Right ventricle myocardium superior (tissue), 1 donor: ENCODE measurements at regions not wholly inside any gene's neighbourhood (a gene's known extent, or its start where the extent isn't known, plus 50 kb on each side); places are given as distances from the start of the nearest gene placed in this dataset.

Experiments used
- ATAC-seq: fragments of 200-7000 bp; cut with Tn5 transposase; one replicate; pipeline ENCODE4 v1.9.1; 2020; ENCODE audit warnings: mild to moderate bottlenecking; ENCODE audit not compliant: poor library complexity
- DNase-seq: peaks from one replicate; pipeline ENCODE4 v3.0.0-alpha.2; 2020
- intact Hi-C: fragments of 100-400 bp; cut with DNase I; formaldehyde crosslinking; loops from one replicate; pipeline ENCODE4 v1.11.2; 2022
- donor health status: DM: no; HTN: yes; CAD: no; lungs with severe emphysema.

DNA sequence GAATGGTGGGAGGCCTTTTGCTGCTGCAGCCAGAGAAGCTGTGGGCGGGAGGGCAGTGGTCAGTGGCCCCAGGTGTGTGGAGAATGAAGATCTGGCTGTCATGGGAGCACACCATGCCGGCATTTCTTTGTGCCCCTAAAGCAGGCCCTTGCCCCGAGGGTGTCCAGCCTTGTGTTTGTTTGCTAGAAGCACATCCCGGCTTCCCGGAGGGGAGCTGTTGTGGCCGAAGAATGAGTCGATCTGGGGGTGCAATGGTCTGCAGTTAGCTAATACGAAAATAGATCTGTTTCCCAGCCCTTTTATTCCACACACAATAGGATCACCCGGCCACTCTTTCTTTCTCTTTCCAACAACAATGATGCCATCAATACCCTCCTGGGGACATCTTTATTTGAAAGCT lies 228.8 kb downstream of the CBLN1 start:
- intact Hi-C loops = no loop called here
- ATAC-seq (no peak), DNase-seq (no peak)

DNA sequence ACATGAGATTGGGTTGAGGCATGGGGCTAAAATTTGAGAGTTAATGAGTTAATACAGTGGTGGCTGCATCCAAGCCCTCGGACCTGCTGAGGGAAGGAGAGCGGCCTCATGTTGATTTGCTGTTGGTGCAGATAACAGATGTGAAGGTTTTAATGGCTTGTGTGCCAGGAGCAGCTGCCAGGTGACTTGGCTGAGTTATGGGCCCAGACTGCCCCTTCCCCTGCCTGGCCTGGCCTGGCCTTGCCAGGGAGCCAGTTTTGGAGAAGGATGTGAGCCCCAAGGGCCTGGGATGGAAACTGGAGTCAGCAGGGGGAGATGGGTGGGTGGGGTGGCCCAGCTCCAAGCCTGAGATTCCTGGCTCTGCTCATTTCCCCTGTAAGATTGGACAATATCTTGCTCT lies 230.1 kb downstream of the CBLN1 start:
- no peak for ATAC-seq
- intact Hi-C loops = no loop called here
- no peak for DNase-seq

DNA sequence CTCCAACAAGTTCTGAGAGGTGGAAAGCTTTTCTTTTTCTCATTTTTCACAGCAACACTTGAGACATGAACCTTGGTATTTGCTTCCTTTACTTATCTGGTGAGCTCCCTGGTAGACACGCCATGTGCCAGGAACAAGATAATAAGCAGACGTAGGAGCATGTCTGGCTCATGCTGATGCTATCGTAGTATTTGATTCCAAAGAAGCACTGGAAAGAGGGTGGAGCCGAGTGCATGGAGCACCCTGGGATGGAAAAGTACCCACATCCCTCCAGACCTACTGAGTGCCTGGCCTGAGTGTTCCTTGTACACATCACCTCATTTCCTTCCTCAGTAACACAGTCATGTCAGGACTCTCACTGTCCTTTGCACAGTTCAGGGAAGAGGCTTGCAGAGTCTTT lies 231.0 kb downstream of the CBLN1 start:
- intact Hi-C loops = no loop called here
- peak; percentile 38 for ATAC-seq
- DNase-seq = no peak

DNA sequence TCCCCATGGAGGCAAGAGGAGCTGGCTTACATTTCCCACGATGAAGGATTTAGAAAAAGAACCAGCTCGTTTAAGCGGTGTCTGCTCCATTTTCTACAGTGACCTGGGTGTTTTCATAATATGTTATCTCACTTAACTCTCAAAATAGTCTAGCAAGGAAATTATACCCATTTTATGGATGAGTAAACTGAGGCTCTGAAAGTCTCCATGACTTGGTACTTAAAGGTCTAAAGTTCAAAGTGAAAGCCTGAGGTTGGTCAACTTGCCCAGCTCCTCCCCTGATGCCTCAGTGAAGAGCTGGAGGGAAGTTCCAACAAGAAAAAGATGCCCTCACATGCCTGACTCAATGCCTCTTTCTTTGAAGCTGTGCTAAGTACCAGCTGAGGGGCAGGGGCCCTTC lies 232.0 kb downstream of the CBLN1 start:
- intact Hi-C loops = no loop called here
- DNase-seq = no peak
- no peak for ATAC-seq

DNA sequence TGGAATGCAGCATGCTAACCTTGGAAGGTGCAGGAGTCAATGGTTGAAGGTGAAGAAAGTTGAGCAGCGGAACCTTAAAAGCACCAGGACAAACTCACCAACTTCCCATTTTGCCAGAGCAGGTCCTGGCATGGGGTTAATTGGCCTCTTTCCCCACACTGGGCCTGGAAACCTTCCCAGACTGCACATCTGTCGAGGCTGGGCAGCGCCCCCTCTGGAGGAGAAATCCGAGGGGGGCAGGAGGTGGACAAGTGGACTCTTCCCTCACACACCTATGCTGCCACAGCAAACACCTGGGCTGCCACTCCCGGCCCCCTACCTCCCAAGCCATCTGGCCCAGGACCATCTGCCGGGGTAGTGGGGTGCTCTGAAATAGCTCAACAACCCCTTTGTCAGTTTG lies 232.4 kb downstream of the CBLN1 start:
- ATAC-seq (no peak), DNase-seq (no peak)
- intact Hi-C loops = no loop called here

DNA sequence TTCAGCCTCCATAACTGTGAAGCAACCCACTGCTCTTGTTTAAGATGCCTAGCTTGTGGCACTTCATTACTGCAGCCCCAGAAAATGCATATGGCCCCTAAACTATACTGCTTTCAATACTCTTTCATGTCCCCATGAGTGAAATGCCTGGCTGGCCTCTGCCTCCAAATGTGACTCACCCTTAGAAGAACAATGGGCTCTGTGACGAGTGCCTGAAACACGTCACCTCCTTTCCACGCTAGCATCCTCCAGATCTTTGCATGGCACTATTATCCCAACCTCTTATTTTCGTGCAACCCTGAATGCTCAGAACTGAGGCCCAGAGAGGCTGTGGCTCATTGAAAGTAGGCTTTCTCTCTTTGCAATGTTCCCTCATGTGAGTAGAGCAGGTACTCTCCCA lies 233.1 kb downstream of the CBLN1 start:
- no peak for ATAC-seq
- intact Hi-C loops = no loop called here
- DNase-seq = no peak

DNA sequence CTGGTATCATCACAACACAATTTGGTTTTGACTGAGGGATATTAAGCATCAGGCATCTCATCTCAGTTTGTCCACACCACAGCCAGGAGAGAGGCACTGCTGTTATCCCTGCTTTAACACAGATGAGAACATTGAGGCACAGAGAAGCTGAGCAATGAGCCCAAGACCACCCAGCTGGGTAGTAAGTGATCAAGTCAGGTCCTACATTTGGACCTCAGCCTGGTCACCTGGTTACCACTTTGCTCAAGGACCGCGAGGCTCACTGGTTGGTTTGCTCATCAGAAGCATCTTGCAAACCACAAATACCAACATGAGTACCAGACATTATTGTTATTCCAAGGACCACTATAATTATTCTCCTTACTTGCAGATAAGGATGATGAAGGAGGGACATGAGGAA lies 245.5 kb downstream of the CBLN1 start:
- ATAC-seq = no peak
- intact Hi-C loops = no loop called here
- DNase-seq = no peak

DNA sequence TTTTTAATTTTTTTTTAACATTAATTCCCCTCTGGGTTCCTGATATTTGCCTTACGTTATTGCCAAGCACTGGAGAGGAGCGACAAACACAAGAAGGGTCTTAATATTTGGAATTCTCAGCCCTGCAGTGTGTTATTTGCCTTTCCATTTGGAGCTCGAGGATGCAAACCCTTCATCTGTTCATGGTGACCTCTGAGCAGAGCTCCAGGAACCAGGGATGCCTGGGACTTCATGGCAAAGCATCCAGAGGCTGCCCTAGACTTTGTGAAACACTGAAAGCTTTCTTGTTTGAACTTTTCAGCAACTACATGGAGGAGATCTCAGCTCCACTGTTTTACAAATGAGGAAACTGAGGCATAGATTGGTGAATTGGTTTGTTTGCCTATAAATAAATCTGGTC lies 254.2 kb downstream of the CBLN1 start:
- no peak for ATAC-seq
- intact Hi-C loops = no loop called here
- no peak for DNase-seq

DNA sequence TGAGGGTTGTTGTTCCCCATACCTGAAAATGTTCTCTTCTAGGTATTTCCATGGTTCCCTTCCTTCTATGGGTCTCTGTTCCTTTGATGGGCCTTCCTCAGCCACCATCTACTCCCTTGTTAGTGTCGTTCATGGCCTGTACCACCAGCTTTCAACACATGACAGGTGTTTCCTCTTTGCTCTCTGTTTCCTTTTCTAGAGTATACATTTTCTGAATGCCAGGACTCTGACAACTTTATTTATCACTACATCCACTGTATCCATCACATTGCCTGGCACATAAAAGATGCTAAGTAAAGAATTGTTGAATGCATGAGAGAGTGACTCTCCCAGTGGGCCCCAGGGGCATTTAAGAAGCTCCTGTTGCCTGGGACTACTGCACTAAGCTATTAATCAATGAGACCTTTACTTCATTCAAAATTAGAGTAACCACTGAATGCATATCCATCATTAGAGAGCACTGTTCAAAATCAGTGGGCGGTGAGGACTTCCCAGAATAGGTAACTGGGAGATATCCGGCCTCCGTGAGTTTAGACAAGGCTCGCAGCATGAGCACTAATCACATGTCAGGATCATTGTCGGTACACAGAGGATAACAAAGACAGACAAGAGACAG lies 255.0 kb downstream of the CBLN1 start:
- intact Hi-C loops = no loop called here
- DNase-seq = no peak
- ATAC-seq = no peak

DNA sequence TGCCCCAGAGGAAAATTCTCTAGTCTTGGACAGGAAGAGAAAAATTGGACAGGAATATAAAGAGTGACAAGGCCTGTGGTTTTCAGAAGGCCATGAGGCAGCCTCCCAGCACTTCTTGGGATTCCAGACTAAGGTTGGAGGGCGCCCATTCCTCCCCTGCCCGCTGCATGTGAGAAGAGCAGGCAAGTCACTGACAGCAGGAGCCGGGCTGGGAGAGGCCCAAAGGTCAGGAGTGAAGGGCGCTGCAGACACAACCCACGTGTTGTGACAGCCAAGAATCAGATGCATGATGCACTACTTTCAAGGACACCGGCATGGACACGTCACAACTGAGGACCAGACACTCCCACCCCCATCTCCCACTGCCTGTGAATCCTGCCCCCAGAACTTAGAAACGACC lies 256.7 kb downstream of the CBLN1 start:
- DNase-seq (no peak), ATAC-seq (no peak)
- intact Hi-C loops = no loop called here

DNA sequence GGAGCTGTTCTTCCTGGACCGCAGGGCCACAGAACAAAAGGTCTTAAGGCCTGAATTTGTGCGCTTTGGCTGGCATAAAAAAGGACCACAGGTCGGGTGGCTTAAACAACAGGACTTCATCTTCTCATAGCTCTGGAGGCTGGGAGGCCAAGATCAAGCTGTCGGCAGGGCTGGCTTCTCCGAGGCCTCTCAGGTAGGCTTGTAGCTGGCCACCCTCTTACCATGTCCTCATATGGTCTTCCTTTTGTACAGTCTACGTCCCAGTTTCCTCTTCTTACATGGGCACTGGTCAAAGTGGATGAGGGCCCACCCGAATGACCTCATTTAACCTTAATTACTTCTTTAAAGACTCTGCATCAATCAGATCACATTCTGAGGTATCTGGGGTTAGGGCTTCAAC lies 257.6 kb downstream of the CBLN1 start:
- DNase-seq = no peak

DNA sequence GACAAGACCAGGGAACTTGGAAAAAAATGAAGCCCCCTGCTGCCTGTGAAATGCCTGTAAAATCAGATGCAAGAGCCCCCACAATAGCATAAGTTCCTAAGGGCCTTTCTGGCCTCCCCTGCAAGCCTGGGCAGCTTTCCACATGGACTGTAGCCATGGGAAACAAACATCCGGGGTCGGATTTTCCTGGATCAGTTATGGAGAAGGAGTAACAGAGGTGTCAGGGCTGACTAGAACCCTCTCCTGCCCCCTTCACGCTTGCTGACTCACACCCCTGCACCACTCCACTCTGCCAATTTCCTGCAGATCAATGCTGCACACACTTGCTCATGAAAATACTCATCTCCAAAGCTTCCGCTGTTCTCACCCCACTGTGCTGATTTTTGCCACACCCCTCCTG lies 258.6 kb downstream of the CBLN1 start:
- no peak for DNase-seq
- intact Hi-C loops = no loop called here
- no peak for ATAC-seq

More for the DNA sequence above, 257.6 kb downstream of the CBLN1 start:
- no peak for ATAC-seq
- intact Hi-C loops = no loop called here

DNA sequence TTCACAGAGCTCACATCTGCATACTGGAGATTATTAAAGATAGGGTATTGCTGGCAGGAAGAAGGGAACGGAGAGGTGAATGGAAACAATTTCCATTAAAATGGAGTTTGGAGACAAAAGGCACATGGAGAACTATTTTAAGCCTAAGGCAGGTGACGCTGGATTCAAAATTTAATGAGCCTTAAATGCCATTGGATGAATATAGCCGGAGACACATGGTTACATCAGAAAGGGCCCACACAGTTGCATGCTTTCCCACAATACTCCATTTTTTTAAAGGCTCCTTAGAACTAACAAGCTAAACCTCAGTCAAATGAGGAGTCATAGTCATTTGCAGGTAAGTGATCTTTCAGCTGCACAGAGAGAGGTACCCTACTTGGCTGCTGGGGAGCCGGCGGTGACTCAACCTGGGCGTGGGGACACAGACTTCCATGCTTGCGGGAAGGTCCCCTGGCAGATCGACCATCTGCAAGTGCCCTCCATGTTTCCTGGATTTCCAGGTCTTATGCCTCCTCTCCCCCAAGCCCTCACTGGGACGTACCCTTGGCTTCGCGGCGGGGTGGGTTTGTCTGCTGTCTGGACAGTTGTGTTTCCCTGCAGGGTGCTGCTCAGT lies 259.2 kb downstream of the CBLN1 start:
- DNase-seq (no peak), ATAC-seq (no peak)
- intact Hi-C loops = no loop called here

DNA sequence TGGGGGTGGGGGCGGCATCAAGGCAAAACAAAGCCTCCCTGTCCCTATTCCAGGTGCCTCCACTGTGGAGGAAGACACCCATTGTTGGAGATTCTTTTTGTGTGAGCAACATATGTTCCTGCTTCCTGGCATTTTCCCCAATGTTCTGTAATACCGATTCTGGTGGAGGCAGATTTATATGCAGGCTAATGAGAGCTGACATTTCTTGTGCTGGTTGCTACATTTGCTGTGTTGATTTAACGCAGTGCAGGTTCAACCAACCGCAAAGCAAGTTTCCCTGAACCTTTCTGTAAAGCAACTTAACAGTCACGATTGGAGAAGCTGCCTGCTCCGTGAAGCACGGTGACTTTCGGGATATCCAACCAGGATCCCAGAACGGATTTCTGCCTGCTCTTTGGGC lies 260.5 kb downstream of the CBLN1 start:
- ATAC-seq (no peak), DNase-seq (no peak)
- intact Hi-C loops = no loop called here

DNA sequence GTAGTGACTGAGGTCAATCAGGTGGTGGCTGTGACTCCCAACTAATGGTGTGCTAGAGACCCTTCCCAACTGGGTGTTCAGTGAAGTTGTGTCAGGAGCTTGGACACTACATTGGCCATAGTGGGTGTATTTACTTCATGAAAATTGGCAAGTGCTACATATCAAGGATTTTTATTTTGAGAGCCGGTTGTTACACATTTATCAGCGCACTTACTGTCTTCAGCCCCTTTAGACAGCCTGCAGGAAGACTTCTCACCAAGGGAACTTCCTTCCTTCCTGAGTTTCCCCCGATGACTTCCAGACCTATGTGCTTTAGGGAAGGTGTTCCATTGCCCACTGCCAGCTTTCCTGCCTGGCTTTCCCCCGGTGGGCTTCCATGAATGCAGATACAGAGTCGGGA lies 261.2 kb downstream of the CBLN1 start:
- ATAC-seq (no peak), DNase-seq (no peak)
- intact Hi-C loops = no loop called here

DNA sequence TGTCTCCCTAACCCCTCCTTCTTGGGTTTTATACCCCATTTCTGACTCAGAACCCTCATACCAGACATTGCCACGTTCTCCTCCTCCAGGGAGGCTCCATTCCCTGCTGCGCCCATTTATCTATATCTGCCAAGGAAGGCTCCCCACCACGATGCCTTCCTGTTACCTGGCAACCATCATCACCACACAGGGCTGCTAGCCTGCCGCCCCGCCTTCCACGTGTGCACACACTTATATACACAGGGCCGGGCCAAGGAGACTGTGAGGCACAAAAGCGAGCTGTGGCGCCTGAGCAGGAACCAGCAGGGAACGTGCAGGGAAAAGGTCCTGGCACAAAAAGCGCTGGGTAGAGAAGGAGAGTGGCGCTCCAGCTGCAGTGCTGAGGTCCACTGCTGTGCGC lies 261.8 kb downstream of the CBLN1 start:
- intact Hi-C loops = no loop called here
- DNase-seq (no peak), ATAC-seq (no peak)

DNA sequence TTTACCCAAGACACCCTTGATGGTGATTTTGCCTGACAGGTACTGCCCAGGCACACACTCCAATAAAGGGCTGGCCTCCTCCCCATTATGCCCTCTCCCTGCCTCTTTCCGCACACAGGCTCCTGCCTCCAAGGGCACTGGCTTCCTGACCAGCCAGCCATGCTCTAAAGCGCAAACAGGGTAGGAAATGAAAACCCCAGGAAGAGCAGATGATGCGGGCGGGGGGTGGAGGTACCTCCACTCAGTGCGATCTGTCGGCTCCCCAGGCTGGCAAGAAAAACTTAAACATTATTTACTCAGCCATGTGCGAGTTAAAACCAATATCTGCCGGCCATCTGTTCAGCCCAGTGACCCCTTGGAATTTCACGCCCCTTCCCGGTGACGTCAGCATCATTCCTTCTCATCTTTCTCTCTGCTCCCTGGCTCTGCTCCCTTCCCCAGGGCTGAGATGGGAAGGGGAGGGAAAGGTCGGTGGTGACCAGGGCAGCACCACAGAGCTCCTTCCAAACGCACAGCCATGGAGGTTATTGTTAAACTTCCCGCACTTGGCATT lies 262.5 kb downstream of the CBLN1 start:
- ATAC-seq (no peak), DNase-seq (no peak)
- intact Hi-C loops = no loop called here

DNA sequence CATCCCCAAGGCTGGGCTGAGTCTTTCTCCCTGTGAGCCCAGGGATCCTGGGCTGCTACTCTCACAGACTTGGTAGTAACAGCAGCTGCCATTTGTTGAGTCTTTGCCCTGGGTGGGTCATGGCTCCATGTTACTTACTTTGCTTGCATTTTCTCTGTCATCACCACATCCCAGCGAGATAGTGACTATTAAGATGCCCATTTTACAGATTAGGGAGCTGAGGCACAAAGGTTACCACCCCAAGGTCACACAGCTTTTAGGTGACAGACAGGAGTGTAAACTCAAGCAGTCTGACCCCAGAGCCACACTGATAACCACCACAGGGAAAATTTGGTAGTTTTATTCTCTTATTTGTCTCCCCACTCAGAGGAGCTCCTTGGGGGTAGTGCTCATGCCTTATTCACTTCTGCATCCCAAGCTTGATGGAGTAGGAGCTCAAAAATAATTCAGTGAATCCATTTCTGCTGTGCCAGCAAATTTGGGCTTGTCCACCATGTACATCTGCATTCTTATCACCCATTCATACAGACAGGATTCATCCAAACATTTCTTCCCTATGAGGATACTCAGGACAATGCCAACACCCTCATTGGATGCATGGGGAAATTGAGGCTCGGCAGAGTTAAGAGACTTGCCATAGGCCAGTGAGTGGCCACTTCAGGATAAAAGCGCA lies 263.2 kb downstream of the CBLN1 start:
- intact Hi-C loops = no loop called here
- DNase-seq = no peak
- ATAC-seq = no peak

DNA sequence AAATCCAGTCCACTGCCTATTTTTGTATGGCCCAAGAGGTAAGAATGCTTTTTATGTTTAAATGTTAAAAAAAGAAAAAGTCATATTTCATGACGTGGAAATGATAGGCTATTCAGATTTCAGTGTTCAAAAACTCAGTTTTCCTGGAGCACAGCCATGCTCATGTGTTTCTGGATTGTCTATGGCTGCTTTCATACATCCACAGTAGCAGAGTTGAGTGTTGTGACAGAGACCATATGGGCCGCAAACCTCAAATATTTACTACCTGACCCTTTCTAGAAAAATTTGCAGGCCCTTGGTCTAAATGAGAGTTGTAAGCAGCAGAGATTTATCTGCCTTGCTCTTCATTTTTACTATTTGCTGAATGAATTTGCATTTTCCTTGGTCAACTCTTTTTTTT lies 264.1 kb downstream of the CBLN1 start:
- intact Hi-C loops = no loop called here

DNA sequence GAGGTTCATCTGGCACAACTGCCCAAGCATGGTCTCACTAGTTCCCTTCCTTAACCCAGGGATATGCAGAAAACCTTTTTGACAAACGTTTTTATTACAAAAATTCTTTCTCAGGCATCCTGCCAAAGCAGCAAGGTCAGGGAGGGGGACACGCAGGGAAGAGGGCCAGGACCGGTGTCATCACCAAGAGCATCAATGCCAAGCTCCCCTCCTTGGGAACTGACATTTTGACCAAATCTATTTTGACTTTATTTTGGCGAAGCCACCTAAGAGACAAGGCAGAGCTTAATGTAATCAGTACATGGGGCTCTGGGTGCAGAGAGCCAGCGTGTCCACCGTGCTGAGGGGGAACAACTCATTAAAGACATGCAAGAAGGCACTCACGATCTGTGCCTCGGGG lies 265.2 kb downstream of the CBLN1 start:
- DNase-seq (no peak), ATAC-seq (no peak)
- intact Hi-C loops = no loop called here

More for the DNA sequence above, 264.1 kb downstream of the CBLN1 start:
- DNase-seq = no peak
- ATAC-seq = no peak
